ENCODE measurements at regions not wholly inside any gene's neighbourhood (a gene's known extent, or its start where the extent isn't known, plus 50 kb on each side); places are given as distances from the start of the nearest gene placed in this dataset.
A peak's percentile ranks its signal among the peaks of the same experiment; 100 is the strongest.
"Not testable (repeated sequence)": the region's sequence is repeated elsewhere in the genome, so short reads cannot be mapped to it uniquely, and the experiment has no call there.

DNA sequence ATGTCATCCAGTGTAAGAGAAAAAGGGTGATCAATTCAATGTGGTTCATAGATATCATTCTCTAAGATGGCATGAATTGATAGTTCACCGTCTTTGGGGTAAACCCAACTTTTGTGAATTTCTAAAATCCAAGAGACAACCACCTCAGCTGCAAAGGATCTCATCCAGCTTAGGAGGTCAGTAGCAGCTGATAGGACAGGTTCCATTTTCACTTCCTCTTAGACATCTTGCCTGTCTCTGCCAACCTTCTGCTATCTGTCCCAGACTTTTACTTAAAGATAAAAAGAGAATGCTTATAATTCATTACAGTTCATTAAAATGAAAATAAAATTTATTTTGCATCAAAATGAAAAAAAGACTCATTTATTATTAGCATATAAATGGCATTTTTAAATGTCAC, 468.2 kb downstream of the XYLT1 start:
- peak; percentile 2 for DNase-seq (ENCODE audit: low spot score)

DNA sequence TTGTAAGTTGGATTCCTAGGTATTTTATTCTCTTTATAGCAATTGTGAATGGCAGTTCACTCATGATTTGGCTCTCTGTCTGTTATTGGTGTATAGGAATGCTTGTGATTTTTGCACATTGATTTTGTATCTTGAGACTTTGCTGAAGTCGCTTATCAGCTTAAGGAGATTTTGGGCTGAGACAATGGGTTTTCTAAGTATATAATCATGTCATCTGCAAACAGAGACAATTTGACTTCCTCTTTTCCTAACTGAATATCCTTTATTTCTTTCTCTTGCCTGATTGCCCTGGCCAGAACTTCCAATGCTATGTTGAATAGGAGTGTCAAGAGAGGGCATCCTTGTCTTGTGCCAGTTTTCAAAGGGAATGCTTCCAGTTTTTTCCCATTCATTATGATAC, 464.8 kb downstream of the XYLT1 start:
- DNase-seq (ENCODE audit: low spot score): not testable (repeated sequence)

DNA sequence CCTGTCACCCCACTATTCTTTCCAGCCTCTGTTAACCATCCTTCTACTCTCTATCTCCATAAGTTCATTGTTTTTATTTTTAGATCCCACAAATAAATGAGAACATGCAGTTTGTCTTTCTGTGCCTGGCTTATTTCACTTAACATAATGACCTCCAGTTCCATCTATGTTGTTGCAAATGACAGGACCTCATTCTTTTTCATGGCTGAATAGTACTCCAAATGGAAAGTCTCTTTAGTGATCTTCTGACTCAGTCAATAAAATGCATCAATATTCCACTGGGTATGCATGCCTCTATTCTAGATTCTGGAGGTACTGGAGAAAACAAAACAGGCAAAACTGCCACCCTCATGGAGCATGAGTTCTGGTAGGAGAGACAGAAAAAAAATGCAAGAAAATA, 459.0 kb downstream of the XYLT1 start:
- DNase-seq (ENCODE audit: low spot score): no peak

DNA sequence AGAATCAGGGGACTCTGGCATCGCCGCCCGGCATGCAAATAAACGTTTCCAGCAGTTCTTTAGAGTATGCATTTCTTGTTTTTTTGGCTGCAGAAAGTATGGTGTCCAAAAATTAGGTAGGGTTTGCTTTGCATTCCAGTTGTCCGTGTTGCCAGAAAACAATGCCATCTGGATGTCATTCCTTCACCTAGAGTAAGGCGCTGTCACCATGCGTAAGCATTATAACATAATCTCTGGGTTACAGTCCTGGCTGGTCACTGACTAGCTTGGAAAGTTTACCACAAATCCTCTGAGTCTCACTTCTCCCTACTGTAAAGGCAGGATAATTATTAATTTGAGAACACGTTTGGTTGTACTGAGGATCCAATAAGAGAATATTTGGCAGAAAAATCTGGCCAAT, 457.7 kb downstream of the XYLT1 start:
- no peak for DNase-seq (ENCODE audit: low spot score)

DNA sequence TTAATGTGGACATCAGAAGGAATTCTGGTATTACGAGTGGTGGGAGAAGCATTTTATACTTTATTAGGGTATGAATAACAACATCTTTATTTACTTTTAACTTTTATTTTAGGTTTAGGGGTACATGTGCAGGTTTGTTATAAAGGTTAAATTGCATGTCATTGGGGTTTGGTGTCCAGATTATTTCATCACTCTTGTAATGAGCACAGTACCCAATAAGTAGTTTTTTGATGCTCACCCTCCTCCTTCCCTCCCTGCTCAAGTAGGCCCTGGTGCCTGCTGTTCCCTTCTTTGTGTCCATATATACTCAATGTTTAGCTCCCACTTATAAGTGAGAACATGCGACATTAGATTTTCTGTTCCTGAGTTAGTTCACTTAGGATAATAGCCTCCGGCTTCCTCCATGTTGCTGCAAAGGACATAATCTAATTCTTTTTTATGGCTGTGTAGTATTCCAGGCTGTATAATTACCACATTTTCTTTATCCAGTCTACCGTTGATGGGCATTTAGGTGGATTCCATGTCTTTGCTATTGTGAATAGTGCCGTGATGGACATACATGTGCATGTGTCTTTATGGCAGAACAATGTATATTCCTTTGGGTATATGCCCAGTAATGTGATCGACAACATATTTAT, 456.2 kb downstream of the XYLT1 start:
- DNase-seq (ENCODE audit: low spot score): no peak

DNA sequence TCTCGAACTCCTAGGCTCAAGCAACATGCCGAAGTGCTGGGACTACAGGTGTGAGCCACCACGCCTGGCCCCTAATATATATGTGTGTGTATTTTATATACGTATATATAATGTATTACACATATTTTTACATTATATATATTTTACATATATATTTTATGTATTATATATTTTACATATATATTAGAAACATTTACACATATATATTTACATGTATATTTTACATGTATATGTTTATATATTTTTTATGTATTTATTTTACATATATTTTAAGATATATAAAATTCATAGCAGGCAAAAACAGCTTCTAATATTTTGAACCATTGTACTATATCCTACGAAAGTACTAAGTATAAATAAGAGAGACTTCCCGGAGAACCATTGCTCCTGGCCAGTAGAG, 455.1 kb downstream of the XYLT1 start:
- no peak for DNase-seq (ENCODE audit: low spot score)

DNA sequence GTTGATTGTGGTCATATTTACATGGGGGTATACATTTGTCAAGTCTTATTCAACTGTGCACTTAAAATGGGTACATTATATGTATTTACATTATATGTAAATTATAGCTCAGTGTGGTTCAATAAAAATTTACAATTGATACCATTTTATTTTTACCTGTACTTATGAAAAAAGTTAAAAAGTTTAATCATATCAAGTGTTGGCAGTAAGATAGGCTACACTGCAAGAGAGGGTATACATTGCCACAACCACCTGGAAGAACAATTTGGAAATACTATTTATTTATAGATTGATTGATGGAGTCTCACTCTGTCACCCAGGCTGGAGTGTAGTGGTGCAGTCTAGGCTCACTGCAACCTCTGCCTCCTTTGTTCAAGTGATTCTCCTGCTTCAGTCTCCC, 453.3 kb downstream of the XYLT1 start:
- no peak for DNase-seq (ENCODE audit: low spot score)

DNA sequence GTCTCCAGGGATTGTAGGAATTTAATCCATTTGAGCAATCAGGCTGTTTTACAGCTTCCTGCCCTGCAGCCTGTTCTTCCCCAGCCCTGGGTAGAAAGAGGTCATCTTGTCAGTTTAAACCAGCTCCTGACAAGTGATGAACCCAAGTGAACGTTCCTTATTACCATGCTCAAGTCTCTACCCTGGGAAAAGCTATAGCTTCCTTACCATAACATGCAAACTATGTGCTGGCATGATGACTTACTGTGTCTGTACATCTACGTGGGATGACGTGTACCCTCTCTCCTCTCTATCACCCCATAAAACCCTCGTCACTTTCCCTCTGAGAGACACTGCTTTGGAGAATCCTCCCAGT, 452.2 kb downstream of the XYLT1 start:
- no peak for DNase-seq (ENCODE audit: low spot score)

DNA sequence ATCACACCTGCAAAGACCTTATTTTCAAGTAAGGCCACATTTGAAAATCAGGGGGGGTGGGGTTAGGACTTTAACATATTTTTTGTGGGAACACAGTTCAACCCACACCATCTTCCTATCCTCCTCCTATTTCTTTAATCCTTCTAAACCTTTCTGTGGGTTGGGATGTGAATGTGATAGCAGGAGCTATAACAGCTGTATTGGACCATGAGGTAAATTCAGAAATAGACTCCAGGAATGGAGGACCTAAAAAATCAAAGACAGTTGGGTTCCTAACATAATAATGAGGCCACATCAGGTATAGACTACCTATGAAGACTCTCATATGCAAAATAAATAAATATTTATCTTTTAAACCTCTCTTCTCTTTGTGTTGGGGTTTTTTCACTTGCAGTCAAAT, 451.4 kb downstream of the XYLT1 start:
- DNase-seq (ENCODE audit: low spot score): no peak

DNA sequence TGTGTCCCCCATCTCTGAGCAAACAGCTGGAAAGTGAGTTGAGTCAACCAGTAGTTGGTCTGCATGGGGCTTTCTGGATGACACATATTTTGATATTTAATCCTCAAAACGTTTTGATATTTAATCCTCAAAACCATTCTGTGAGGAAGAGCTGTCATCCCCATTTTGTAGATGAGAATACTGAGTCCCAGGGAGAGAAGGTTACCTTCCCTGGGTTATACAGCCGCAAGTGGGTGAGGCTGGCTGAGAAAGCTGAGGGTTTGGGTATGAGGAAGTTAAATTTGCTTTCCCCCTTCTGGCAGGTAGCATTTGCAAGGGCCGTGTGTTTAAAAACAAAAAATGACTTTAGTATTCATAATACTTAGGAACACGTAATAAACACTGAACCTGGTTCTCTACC, 447.2 kb downstream of the XYLT1 start:
- DNase-seq (ENCODE audit: low spot score): no peak

DNA sequence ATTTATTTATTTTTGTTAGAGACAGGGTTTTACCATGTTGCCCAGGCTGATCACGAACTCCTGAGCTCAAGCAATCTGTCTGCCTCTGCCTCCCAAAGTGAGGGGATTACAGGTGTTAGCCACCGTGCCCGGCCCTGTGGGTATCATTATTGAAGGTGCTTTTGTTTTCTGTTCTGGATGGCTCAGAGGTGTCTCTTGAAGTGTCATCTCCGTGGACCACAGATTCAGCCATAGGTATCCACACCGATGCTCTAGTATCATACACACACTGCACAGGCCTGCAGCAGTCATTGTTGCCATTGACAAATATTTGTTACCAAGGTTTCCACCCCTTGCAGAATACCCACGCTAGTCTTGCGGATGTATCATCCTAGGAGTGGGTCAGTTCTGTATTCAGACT, 446.2 kb downstream of the XYLT1 start:
- no peak for DNase-seq (ENCODE audit: low spot score)

DNA sequence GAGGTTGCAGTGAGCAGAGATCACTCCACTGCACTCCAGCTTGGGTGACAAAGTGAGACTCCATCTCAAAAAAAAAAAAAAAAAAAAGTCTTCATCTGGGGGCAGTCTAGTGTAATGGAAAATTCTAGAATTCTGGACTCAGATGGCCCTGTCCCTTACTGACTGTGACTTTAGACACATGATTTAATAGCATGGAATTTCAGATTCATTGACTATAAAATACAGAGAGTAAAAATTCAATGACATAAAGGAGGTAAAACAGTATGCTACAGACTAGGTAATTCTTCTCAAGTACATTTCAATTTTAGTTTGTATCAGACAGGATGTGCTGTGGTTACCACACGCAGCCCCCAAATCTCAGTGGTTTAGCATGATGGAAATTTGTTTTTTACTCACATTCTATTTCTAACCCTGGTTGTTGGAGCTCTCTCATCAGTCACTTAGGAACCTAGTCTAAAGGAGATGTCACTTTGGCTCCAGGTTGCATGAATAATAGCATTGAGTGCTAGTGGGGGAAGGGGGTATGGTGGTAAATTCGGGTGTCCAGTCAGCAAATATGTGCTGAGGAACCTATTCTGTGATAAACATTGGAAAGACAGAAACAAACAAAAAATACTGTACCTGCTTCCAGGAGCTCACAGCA, 444.0 kb downstream of the XYLT1 start:
- DNase-seq (ENCODE audit: low spot score): no peak

DNA sequence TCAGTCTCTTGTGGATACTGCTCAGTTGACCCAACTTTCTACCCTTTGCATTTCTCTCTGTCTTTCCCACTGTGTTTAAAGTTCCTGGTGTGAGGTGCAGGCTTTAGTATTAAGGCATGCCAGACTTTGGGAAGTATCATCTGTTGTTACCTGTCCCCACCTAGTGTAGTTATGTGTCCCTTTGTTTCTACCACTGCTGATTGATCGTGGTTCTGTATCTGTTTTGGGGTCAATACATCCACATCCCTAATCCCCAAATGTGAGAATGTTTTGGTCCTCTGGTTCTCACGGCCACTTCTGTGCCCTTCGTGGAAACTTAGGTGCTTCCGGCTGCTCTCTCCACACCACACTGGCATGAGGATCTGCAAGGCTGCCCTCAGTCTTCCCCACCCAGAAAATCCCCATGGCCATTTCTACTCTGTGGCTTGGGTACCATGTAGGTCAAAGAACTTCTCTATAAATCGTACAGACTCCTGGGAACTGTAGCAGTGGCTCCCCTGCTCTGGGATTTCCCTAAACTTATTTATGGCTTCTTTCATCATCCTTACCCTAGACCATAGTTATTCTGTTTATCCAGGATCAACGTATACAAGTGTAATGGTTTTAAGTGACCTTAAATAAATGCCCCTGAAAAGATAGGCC, 443.2 kb downstream of the XYLT1 start:
- DNase-seq (ENCODE audit: low spot score): no peak

DNA sequence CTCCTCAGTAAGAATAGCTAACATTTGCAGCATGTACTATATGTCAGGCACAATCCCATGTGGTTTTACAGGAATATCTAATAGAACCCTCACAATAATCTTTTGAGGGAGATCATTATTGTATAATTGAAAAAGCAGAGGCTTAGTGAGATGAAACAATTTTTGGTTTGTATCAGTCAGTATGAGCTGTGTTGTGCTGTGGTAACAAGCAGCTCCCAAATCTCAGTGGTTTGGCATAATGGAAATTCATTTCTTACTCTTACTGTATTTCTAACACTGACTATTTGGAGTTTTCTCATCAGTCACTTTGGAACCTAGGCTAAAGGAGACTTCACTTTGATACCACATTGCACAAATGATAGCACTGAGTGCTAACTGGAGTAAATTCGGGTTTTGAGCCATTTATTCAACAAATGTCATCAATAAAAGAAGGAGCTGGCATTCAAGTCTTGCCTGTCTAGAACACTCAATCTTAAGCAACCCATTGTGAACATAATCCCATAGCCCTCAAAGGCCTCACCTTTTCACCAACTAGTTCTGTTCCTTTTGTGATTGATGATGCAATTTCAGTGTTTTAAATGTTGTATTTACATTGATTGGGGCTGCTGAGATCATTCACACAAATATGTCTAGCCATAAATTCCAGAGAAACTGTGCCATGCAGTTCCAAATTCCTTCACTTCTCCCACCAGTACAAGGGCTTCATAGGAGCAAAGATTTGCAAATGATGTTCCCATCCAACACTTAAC, 441.0 kb downstream of the XYLT1 start:
- no peak for DNase-seq (ENCODE audit: low spot score)

DNA sequence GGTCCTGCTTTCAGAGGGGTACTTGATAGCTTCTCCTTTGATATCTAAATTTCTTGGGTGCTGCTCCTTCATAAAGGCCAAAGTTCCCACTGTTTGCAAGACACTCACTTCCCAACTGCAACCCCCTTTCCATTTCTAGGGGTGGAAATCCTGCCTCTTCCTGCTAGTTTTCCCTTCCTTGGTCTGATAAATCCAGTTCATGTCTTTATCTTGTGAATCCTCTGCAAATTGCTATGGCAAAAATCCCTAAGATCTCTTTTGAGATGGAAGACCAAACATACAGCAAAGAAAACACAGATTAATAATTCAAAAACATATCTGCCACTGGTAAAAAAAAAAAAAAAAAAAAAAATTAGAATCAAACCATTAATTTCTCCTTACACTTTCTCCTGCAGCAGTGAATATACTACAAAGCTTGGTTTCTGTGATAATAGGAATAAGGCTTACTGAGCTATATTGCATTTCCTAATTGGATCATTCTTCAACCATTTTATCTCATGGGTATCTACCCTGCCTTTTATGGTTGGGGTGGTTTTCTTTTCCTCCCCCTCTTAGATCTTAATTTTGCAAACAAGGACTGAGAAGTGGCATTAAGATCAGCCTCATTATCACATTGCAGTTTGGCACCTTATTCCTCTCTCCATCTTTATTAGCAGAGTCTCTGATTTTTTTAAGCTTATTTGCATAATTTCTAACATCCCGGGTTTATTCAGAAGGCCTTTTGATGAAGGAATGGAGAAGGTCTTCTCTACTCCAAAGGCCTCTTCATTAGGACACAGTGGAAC, 439.1 kb downstream of the XYLT1 start:
- no peak for DNase-seq (ENCODE audit: low spot score)

DNA sequence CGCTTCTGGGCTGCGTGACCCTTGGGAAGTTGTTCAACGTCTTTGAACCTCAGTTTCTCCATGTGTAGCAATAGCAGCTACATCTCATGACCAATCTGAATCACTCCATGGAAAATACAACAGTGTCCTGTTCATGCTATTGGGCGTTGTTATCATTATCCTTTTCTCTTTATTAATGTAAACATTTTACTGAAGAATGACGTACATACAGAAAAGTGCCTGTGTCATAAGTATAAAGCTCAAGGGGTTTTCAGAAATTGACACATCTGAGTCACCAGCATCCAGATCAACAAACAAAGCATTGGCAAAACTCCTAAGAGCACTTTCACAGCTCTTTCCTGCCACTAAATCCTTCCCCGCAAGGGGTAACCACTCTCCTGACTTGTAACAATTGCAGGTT, 438.4 kb downstream of the XYLT1 start:
- no peak for DNase-seq (ENCODE audit: low spot score)

DNA sequence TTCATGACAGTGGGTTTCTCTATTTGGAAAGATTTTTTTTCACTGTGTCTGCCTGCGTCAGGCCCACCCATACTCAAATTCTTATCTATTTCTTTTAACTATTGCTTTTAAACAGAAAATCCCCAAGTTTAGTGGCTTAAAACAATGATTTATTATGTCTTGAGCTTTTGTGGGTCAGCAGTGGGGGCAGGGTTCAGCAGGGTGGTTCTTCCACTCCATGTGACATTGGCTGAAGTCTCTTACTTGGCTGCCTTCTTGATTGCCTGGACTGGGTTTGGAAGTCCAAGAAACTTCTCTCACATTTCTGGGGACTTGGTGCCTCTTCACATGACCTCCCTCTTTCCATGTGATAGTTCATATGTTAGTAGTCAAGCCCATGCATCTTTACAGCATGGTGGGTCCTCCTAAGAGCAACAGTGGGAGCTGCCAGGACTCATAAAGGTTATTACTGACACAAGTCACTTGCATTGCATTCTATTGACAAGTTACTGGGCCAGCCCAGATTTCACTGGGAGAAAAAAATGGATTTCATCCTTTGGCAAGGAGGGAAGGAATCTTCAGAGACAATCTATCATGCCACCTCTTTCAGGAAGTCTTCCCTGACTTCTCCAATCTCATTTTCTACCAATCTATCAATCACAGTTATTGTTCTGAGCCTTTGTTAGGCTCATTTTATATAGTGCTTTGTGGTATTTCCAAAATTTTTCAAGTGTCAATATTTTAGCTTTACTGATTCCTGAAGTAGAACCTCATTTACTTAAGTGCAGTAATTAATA, 436.1 kb downstream of the XYLT1 start:
- DNase-seq (ENCODE audit: low spot score): no peak

DNA sequence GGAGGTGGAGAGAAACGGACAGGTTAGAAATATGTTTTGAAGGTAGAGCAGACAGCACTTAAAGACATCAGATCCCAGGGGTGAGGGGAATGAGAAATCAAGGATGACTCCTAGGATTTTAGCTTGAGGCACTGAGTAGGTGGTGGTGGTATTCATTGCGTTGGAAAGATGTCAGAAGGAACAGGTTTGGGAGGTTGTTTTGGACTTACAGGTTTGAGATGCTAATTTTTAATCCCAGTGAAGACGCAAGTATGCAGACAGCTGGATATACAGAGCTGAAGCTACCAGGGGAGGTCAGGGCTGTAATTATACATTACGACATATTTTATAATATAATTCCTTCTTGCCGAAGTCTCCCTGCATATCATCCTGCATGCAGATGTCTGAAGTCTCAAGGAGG, 433.3 kb downstream of the XYLT1 start:
- DNase-seq (ENCODE audit: low spot score): no peak

DNA sequence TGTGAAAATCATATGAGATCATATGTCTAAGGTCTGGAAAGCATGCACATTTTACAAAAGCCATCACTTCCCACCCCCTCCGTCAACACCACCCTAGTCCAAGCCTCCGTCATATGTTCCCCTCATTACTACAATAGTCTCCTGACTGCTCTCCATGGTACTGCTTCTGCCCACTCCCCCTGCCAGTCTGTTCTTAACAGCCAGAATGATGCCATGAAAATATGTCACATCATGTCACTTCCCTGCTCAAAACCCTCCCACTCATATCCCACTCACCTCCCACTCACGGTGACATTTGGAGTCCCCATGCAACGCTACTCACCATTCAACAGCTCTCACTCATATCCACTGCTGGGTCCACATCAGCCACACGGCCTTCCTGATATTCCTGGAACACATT, 432.3 kb downstream of the XYLT1 start:
- DNase-seq (ENCODE audit: low spot score): no peak

DNA sequence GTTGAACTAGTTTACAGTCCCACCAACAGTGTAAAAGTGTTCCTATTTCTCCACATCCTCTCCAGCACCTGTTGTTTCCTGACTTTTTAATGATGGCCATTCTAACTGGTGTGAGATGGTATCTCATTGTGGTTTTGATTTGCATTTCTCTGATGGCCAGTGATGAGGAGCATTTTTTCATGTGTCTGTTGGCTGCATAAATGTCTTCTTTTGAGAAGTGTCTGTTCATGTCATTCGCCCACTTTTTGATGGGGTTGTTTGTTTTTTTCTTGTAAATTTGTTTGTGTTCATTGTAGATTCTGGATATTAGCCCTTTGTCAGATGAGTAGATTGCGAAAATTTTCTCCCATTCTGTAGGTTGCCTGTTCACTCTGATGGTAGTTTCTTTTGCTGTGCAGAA, 421.7 kb downstream of the XYLT1 start:
- DNase-seq (ENCODE audit: low spot score): not testable (repeated sequence)

DNA sequence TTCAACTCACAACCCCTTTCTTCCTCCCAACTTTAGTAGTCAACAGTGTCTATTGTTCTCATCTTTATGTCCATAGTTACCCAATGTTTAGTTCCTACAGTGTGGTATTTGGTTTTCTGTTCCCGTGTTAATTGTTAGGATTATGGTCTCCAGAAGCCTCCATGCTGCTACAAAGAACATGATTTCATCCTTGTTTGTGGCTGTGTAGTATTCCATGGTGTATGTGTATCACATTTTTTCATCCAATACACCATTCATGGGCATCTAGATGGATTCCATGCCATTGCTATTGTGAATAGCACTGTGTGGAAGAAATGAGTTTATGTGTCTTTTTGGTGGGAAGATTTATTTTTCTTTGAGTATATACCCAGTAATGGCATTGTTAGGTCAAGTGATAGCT, 420.3 kb downstream of the XYLT1 start:
- no peak for DNase-seq (ENCODE audit: low spot score)

All from globus pallidus (tissue), 1 donor.